Heart left ventricle (tissue), 13 donors: ENCODE measurements at regions not wholly inside any gene's neighbourhood (a gene's known extent, or its start where the extent isn't known, plus 50 kb on each side); places are given as distances from the start of the nearest gene placed in this dataset.

Source experiments
- CTCF ChIP-seq, 12 donors: fragments of 200-600 bp; sonication (generic) in 4 of 12; IDR thresholded peaks; one replicate each; pipeline versions ENCODE4 v1.5.0 to v1.8.0; 2018 to 2022; ENCODE audit warnings: antibody characterized with exemption in 12 of 12, mild to moderate bottlenecking in 5 of 12
- POLR2A ChIP-seq, 2 donors: fragments of 450-650 bp; IDR thresholded peaks; one replicate each; pipeline ENCODE4 v1.6.1; 2017; ENCODE audit warnings: antibody characterized with exemption in 2 of 2, mild to moderate bottlenecking in 2 of 2, moderate library complexity in 2 of 2
- donor health status: ischemic (EF 13 %, LVEDD 7.1; RV severe dilation, severe dysfunction).
- donor health status: DM: no; HTN: yes; CAD: no.
- donor health status: DM: no; HTN: no; CAD: no.
- donor health status: ischemic (EF 25% LVEDD 6.9; RV normal size, moderate dysfunction).
- donor health status: ischemic (EF 25% LVEDD 5.7; RV mildly dilated, moderate dysfunction).
- donor health status: ischemic (EF 35%, LVEDD 5.7; RV mildly dilated, moderate dysfunction).
- donor health status: nonischemic (EF 11% LVEDD 7.7; RV severe dilation, severe dysfunction).
- donor health status: DM: yes; HTN: yes; CAD: no.
- donor health status: PGD.
- donor health status: ischemic (EF 29% LVEDD 5.4; RV normal size, mild dysfunction).
- donor health status: nonischemic (EF 23%, LVEDD 6.1; RV moderate dilation, normal function).

- TF ChIP-seq CTCF (IDR thresholded peaks at IDR 0.05) = no peak
- no peak for TF ChIP-seq POLR2A (IDR thresholded peaks at IDR 0.05)
These were observed 51.0 kb upstream of the STK38L start for GRCh38 chr12:27193106-27193505.
